ENCODE measurements at regions not wholly inside any gene's neighbourhood (a gene's known extent, or its start where the extent isn't known, plus 50 kb on each side); places are given as distances from the start of the nearest gene placed in this dataset.

DNA sequence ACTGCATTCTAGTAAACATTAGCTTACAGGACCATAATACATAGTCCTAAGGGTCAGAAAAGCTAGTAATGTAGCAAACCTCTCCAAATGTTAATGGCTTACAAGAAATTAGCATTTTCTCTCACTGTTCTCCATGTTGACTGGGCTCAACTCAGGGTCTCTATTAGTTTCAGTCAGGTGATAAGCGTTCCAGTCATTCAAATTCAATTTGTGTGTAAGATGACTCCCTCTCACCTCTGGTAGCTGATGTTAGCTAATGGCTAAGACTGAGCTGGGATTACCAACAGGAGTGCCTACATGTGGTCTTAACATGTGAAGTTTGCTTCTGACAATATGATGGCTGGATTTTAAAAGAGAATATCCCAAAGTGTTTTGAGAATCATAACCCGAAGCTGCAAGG lies 630.5 kb upstream of the USP15 start:
- Histone ChIP-seq H3K4me2 (ENCODE audit: low read length) (no peak overlapping the region), H3K36me3 (replicated peaks; ENCODE audit: low read depth, low read length) (no peaks in the 10 kb centered on the region), H3K4me1 (ENCODE audit: low read length) (no peaks in the 10 kb centered on the region), H3K27ac (ENCODE audit: low read length) (no peak overlapping the region), H2AFZ (ENCODE audit: low read depth, low read length) (no peak overlapping the region), H3K79me2 (ENCODE audit: low read length) (no peaks in the 10 kb centered on the region), H3K9ac (ENCODE audit: low read length) (no peak overlapping the region), H4K20me1 (ENCODE audit: insufficient read depth, low read length) (no peaks in the 10 kb centered on the region), H3K27me3 (ENCODE audit: low read depth, low read length) (no peaks in the 10 kb centered on the region), H3K4me3 (ENCODE audit: low read length) (no peak overlapping the region), H3K9me3 (ENCODE audit: insufficient read depth, low read length) (no peaks in the 10 kb centered on the region)
- no peak for TF ChIP-seq EZH2phosphoT487 (IDR thresholded peaks at IDR 0.05; ENCODE audit: low read depth)
- TF ChIP-seq, protein P1, sequence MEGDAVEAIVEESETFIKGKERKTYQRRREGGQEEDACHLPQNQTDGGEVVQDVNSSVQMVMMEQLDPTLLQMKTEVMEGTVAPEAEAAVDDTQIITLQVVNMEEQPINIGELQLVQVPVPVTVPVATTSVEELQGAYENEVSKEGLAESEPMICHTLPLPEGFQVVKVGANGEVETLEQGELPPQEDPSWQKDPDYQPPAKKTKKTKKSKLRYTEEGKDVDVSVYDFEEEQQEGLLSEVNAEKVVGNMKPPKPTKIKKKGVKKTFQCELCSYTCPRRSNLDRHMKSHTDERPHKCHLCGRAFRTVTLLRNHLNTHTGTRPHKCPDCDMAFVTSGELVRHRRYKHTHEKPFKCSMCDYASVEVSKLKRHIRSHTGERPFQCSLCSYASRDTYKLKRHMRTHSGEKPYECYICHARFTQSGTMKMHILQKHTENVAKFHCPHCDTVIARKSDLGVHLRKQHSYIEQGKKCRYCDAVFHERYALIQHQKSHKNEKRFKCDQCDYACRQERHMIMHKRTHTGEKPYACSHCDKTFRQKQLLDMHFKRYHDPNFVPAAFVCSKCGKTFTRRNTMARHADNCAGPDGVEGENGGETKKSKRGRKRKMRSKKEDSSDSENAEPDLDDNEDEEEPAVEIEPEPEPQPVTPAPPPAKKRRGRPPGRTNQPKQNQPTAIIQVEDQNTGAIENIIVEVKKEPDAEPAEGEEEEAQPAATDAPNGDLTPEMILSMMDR (IDR thresholded peaks at IDR 0.05; ENCODE audit: low read depth, low read length): no peak

DNA sequence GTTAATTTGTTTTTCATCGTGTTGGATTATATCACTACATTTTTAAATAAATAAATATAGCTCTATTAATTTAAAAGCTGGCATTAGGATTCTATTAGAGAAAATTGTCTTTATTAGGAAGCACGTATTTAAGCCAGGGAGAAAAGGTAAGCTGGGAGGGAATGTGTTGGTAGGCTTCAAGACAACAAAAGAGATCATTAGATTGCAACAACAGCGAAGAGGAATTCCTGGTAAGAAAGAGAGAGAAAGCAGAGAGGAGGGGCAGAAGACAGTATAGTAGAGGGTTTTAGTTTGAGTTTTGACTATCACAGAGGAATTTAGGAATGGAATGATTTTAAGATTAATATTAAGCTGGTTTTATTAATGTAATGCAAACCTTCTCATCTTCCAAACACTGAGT lies 613.6 kb upstream of the USP15 start:
- Histone ChIP-seq H3K4me3 (ENCODE audit: low read length) (no peak overlapping the region), H2AFZ (ENCODE audit: low read depth, low read length) (no peak overlapping the region), H3K4me2 (ENCODE audit: low read length) (no peak overlapping the region), H3K4me1 (ENCODE audit: low read length) (no peaks in the 10 kb centered on the region), H3K79me2 (ENCODE audit: low read length) (no peaks in the 10 kb centered on the region), H3K9me3 (ENCODE audit: insufficient read depth, low read length) (no peaks in the 10 kb centered on the region), H3K27me3 (ENCODE audit: low read depth, low read length) (no peaks in the 10 kb centered on the region), H4K20me1 (ENCODE audit: insufficient read depth, low read length) (no peaks in the 10 kb centered on the region), H3K9ac (ENCODE audit: low read length) (no peak overlapping the region), H3K36me3 (replicated peaks; ENCODE audit: low read depth, low read length) (no peaks in the 10 kb centered on the region), H3K27ac (ENCODE audit: low read length) (no peak overlapping the region)
- TF ChIP-seq, protein P1 (IDR thresholded peaks at IDR 0.05; ENCODE audit: low read depth, low read length): no peak
- TF ChIP-seq EZH2phosphoT487 (IDR thresholded peaks at IDR 0.05; ENCODE audit: low read depth): no peak

DNA sequence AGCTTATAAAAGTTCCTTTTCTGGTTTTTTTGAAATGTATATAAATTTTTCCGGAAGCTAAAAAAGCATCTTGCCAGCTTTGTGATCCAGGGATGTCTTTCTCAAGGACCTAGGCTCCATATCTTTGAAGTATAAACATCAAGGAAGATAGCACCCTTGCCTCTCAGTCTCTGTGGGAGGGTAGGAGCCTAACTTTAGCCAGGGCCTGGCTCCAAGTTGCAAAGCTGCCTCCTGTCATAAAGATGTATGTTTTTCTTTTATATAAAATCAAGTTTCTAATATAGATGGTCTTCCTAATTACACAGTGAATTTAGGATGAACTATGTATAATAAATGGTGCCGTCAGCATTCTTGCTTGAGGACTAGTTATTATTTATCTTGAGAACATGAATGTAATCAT lies 612.6 kb upstream of the USP15 start:
- H3K79me2 ChIP-seq (ENCODE audit: low read length): no peaks in the 10 kb centered on the region
- no peak overlapping the region for H3K4me2 ChIP-seq (ENCODE audit: low read length)
- H3K4me3 ChIP-seq (ENCODE audit: low read length): no peak overlapping the region
- no peaks in the 10 kb centered on the region for H3K36me3 ChIP-seq (replicated peaks; ENCODE audit: low read depth, low read length)
- no peaks in the 10 kb centered on the region for H3K27me3 ChIP-seq (ENCODE audit: low read depth, low read length)
- H4K20me1 ChIP-seq (ENCODE audit: insufficient read depth, low read length): no peaks in the 10 kb centered on the region
- H3K27ac ChIP-seq (ENCODE audit: low read length): no peak overlapping the region
- TF ChIP-seq, protein P1 (IDR thresholded peaks at IDR 0.05; ENCODE audit: low read depth, low read length): no peak
- H2AFZ ChIP-seq (ENCODE audit: low read depth, low read length): no peak overlapping the region
- no peaks in the 10 kb centered on the region for H3K4me1 ChIP-seq (ENCODE audit: low read length)
- no peak overlapping the region for H3K9ac ChIP-seq (ENCODE audit: low read length)
- H3K9me3 ChIP-seq (ENCODE audit: insufficient read depth, low read length): no peaks in the 10 kb centered on the region

DNA sequence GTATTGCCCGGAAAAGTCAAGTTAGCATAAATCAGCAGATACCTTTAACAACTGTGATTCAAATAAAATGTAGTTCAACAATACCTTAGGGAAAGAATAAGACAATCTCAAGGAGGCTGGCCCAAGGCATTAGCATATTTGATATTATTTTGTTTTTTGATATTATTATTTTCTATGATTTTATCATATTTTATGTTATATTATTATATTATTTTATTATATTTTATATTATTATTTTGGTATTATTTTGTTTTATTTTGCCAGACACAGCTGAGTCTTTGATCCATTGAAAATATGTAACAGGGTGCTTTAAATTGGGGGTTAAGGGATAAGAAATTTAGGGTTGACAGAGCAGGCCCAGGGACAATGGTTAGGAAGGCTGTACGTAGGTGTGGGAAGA lies 607.9 kb upstream of the USP15 start:
- H3K79me2 ChIP-seq (ENCODE audit: low read length): no peaks in the 10 kb centered on the region
- H3K4me1 ChIP-seq (ENCODE audit: low read length): peaks cover 8% of the 10 kb centered on the region
- H2AFZ ChIP-seq (ENCODE audit: low read depth, low read length): no peak overlapping the region
- H3K36me3 ChIP-seq (replicated peaks; ENCODE audit: low read depth, low read length): no peaks in the 10 kb centered on the region
- no peak overlapping the region for H3K9ac ChIP-seq (ENCODE audit: low read length)
- no peaks in the 10 kb centered on the region for H3K9me3 ChIP-seq (ENCODE audit: insufficient read depth, low read length)
- no peaks in the 10 kb centered on the region for H3K27me3 ChIP-seq (ENCODE audit: low read depth, low read length)
- TF ChIP-seq, protein P1 (IDR thresholded peaks at IDR 0.05; ENCODE audit: low read depth, low read length): no peak
- no peak for TF ChIP-seq EZH2phosphoT487 (IDR thresholded peaks at IDR 0.05; ENCODE audit: low read depth)
- H3K4me2 ChIP-seq (ENCODE audit: low read length): no peak overlapping the region
- H3K27ac ChIP-seq (ENCODE audit: low read length): no peak overlapping the region
- H3K4me3 ChIP-seq (ENCODE audit: low read length): no peak overlapping the region
- no peaks in the 10 kb centered on the region for H4K20me1 ChIP-seq (ENCODE audit: insufficient read depth, low read length)

All from OCI-LY3 (cell line).